ENCODE measurements at regions not wholly inside any gene's neighbourhood (a gene's known extent, or its start where the extent isn't known, plus 50 kb on each side); places are given as distances from the start of the nearest gene placed in this dataset.
A peak's percentile ranks its signal among the peaks of the same experiment; 100 is the strongest.

GRCh38 chr14:71659159-71659558 lies 273.1 kb upstream of the RGS6 start:
- CTCF ChIA-PET: no interaction called here

More at GRCh38 chr14:71659159-71659558, 273.1 kb upstream of the RGS6 start:
- H2BK120ac ChIP-seq (ENCODE audit: low read depth, low read length): no peak overlapping the region
- H2AK9ac ChIP-seq (replicated peaks; ENCODE audit: low read depth, low read length, poor library complexity): no peak overlapping the region
- peak; percentile 61; the same call in 1 of the 2 replicates for ATAC-seq (ENCODE audit: low read depth)
- no peak for TF ChIP-seq USF2 (IDR thresholded peaks at IDR 0.05; ENCODE audit: low read depth, low read length)
- in situ Hi-C loops (cut with MboI; ENCODE audit: low sequenced_read_pairs) (no loop called here), intact Hi-C loops (cut with micrococcal nuclease) (no loop called here), dilution Hi-C loops (cut with HindIII; ENCODE audit: low sequenced_read_pairs, unreplicated experiment) (no loop called here)
- H3K27me3 ChIP-seq (ENCODE audit: control insufficient read depth, insufficient read depth, low read length): no peaks in the 10 kb centered on the region
- DNase-seq: peak; percentile 64
- POLR2A ChIA-PET (ENCODE audit: unreplicated experiment): no interaction called here
- H2AK5ac ChIP-seq (ENCODE audit: low read depth, low read length): no peak overlapping the region
- no peak overlapping the region for H3K9ac ChIP-seq (ENCODE audit: low read depth, low read length)
- no peak overlapping the region for H4K8ac ChIP-seq (ENCODE audit: low read depth in 2 of 2, low read length in 2 of 2)
- peaks cover 10% of the 10 kb centered on the region for H3K4me1 ChIP-seq (ENCODE audit: control insufficient read depth, insufficient read depth, low read length)
- H2BK15ac ChIP-seq (ENCODE audit: low read depth, low read length): no peak overlapping the region
- no peak overlapping the region for H3K56ac ChIP-seq (ENCODE audit: extremely low read depth, insufficient read depth, low read length)
- H3K4me3 ChIP-seq (ENCODE audit: insufficient read depth, low read depth, low read length): no peak overlapping the region
- no peak overlapping the region for H3K4ac ChIP-seq (ENCODE audit: low read depth, low read length)
- H3K18ac ChIP-seq (ENCODE audit: low read depth, low read length): 0 out of 2 replicates have a peak overlapping the region, but pooled peaks have one; percentile 3
- H4K20me1 ChIP-seq (ENCODE audit: insufficient read depth, low read length): no peaks in the 10 kb centered on the region
- no peak overlapping the region for H3K14ac ChIP-seq (replicated peaks; ENCODE audit: low read depth, low read length)
- no peak overlapping the region for H3K23ac ChIP-seq (ENCODE audit: low read depth, low read length)
- no peak overlapping the region for H3K27ac ChIP-seq (ENCODE audit: insufficient read depth, low read length)
- H4K91ac ChIP-seq (ENCODE audit: insufficient read depth, low read depth, low read length): no peak overlapping the region
- H3K79me1 ChIP-seq (ENCODE audit: low read depth in 1 of 2, low read length in 2 of 2): peaks cover 4 to 5% of the 10 kb centered on the region in 2 experiments
- H3K36me3 ChIP-seq (ENCODE audit: control insufficient read depth, insufficient read depth, low read length): peaks cover 9% of the 10 kb centered on the region; the same call in 1 of the 2 replicates
- no peak overlapping the region for H4K5ac ChIP-seq (ENCODE audit: low read depth, low read length)
- no peak overlapping the region for H2AFZ ChIP-seq (replicated peaks; ENCODE audit: low read length, poor library complexity)
- H3K4me2 ChIP-seq (ENCODE audit: low read depth, low read length): peak overlapping the region; percentile 41
- BruUV-seq (replicated peaks): no TSS peak
- no peak overlapping the region for H2BK5ac ChIP-seq (ENCODE audit: low read depth, low read length, poor library complexity, severe bottlenecking)
- no peaks in the 10 kb centered on the region for H3K9me3 ChIP-seq (ENCODE audit: control insufficient read depth, insufficient read depth, low read length)
- H2BK20ac ChIP-seq (ENCODE audit: low read depth, low read length): no peak overlapping the region
- peaks cover 4% of the 10 kb centered on the region for H3K9me1 ChIP-seq (ENCODE audit: insufficient read depth, low read length)
